HG03175 (cell line): ENCODE measurements at regions not wholly inside any gene's neighbourhood (a gene's known extent, or its start where the extent isn't known, plus 50 kb on each side); places are given as distances from the start of the nearest gene placed in this dataset.

Source experiments
- ATAC-seq: cut with Tn5 transposase; IDR thresholded peaks from one replicate; pipeline ENCODE4 v1.9.1; 2021; ENCODE audit warnings: mild to moderate bottlenecking, moderate library complexity; ENCODE audit not compliant: unreplicated experiment

DNA sequence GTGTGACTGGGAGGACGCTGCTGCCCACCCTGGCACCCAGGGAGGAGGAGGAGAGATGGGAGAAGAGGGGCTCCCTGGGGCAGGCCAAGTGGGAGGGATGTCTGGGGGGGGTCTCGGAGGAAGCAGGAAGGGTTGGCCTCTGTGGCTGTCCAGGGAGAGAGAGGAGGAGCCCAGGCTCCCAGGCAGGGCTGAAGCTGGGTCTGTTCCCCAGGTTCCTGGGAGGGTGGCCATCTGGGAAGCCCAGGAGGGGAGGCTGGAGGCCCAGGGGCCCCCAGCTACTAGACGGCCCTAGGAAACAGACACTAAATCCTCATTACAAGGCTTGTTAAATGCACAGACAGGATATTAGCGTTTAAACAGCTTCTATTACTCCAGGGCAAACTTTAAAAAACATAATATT is 139.8 kb downstream of the ENGASE start:
- no peak for ATAC-seq

DNA sequence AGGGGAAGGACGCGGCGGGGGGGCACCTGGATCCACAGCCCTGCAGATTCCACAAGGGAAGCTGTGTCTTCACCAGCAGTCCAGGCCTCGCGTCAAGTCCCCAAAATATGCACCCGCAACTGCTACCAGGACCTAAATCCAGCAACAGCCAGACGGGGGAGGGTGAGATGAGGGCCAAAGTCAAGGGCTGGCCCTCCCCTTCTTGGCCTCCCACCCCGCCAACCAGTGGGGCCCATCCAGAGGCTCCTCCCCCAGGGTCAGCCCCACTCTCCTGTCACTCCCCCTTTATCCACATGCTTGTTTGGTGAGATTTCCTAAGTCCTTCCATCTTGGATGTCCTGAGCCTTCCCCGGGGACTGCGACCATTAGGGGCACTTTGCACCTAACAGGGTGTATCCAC is 138.7 kb downstream of the ENGASE start:
- ATAC-seq, result no peak

GRCh38 chr17:79212149-79213087 is 137.8 kb downstream of the ENGASE start:
- no peak for ATAC-seq

GRCh38 chr17:79211061-79211770 is 136.6 kb downstream of the ENGASE start:
- ATAC-seq, result no peak

DNA sequence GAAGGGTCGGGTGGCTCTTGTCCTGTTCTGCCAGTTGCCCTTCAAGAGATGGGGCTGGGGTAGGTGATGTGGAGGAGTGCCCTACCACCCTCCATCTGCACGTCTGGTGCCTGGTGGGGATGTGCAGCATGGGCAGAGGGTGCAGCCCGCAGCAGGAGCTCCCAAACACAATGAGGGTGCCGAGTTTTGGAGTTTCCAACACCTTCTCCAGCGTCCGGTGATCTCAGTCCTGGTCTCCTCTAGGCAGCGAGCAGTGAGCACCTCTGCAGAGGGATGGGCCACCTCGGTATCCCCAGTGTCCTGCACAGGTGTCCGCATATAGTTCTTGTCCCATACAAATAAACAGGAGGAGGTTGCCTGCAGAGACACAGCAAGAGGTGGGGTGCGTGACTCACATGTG is 136.0 kb downstream of the ENGASE start:
- no peak for ATAC-seq

GRCh38 chr17:79207960-79208359 is 133.3 kb downstream of the ENGASE start:
- no peak for ATAC-seq

GRCh38 chr17:79205688-79206205 is 131.1 kb downstream of the ENGASE start:
- ATAC-seq, result no peak

- no peak for ATAC-seq
These were observed 129.6 kb downstream of the ENGASE start for GRCh38 chr17:79204261-79204660.

- no peak for ATAC-seq
These were observed 129.0 kb downstream of the ENGASE start for GRCh38 chr17:79203657-79204056.

- ATAC-seq, result no peak
These were observed 128.4 kb downstream of the ENGASE start for GRCh38 chr17:79203016-79203415.

GRCh38 chr17:79202480-79202879 is 127.9 kb downstream of the ENGASE start:
- no peak for ATAC-seq

DNA sequence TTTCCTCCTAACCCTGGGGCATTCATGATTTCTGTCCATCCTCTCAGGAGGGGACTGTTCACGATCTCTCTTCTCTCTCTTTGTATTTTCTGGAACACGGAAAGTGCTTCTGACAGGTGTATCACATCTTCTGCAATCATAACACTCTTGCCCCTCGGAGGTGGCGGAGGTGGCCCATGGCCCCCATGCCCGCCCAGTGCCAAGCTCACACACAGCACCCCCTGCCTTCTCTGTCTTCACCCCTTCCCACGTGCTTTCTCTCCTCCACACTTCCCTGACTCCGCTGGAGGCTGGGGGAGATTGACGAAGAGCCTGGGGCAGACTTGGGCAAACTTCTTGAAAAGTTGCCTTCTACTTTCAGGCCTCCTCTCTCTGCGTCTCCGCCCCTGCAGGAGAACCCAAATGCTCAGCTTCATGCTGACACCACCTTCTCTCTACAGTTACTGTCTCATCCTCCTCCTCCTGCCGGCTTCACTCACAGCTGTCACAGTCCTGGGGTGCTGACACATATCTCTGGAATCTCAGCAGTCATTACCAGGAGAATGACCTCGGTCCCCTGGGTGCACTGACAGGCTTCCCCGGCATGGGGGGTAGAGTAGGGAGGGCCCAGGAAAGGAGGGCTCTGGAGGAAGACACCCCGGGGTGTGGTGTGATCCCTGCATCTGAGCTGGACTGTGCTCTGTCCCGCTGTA is 127.1 kb downstream of the ENGASE start:
- ATAC-seq, result no peak

DNA sequence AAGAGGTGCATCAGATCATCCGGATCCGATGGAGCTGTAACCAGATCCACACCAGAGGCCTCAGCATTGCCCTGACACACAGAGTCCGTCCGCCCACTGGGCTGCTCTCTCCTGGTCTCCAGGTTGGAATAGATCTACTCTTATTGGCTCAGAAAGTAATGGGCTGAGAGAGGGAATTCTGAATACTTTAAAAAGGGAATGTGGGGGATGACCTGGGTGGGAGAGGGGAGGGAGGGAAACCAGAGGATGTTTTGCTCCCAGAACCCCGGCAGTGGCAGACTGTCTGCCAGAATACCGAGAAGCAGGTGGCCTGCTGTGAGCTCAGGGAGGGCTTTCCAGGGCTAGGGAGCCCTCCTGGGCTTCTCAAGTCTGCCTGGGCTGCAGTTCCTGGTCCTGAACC is 126.5 kb downstream of the ENGASE start:
- no peak for ATAC-seq

DNA sequence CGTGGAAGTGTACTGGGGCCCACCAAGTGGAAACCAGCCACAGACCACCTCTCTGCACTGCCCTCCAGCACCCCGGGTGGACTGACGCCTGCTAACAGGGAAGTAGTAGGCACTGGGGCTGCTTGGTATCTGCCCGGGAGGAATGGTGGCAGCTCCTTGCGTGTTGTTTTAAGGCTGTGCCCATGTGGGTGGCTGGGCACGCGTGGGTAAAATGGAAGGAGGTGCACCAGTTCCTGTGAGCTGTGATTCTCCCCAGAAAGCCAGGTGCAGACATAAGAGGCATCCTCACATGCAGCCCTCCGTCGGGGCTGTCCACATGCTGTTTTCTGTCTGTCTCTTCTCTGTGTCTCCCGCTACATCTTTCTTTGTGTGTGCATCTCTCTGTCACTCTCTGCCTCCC is 122.3 kb downstream of the ENGASE start:
- ATAC-seq, result no peak

DNA sequence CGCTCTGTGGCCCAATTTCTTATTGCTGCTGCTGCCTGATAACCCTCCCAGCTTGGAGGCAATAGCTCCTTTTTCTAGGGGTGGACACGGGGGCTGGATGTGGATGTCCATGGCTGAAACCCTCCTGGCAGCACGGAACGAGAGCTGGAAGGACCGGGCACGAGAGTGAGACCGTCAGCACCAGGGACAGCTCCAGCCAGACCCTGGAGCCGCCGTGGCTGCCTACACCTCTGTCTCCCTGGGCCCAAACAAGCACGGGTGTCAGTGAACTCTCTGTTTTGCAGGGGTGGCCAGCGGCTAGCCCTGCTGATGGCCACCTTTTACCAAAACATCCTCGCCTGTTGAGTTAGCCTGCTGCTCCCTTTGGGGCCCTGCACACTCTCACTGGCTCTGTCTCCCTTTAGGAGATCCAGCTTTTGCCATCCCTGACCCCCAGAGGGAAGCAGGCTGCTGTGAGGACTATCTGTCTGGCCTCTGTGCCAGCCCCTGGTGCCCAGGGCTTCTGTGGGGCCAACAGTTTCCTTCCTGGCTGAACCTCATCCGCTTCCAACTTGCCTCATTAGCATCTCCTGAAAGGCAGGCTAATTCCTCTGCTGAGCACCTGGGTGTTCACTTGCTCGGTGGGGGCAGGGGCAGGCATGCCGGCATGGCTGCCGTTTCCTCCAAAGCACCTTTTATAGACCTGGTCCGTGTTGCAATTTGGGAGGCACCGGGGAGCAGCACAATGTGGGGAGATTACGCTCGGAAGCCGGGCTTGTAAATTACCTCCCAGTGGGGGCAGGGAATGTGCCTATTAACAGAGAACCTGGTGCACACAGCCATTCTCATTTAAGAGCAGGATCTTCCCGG is 118.1 kb downstream of the ENGASE start:
- ATAC-seq, result no peak

GRCh38 chr17:79191270-79191934 is 116.8 kb downstream of the ENGASE start:
- no peak for ATAC-seq

GRCh38 chr17:79189305-79189704 is 114.7 kb downstream of the ENGASE start:
- no peak for ATAC-seq

- no peak for ATAC-seq
These were observed 114.1 kb downstream of the ENGASE start for GRCh38 chr17:79188685-79189084.

GRCh38 chr17:79188048-79188447 is 113.4 kb downstream of the ENGASE start:
- no peak for ATAC-seq

- ATAC-seq, result no peak
These were observed 112.6 kb downstream of the ENGASE start for GRCh38 chr17:79187186-79187585.
